NCI-H2196 (cell line): ENCODE measurements at regions not wholly inside any gene's neighbourhood (a gene's known extent, or its start where the extent isn't known, plus 50 kb on each side); places are given as distances from the start of the nearest gene placed in this dataset.

Source experiments
- DNase-seq: peaks from one replicate; lab custom pipeline; 2025; ENCODE audit not compliant: unreplicated experiment; lab: John Stamatoyannopoulos, UW

DNA sequence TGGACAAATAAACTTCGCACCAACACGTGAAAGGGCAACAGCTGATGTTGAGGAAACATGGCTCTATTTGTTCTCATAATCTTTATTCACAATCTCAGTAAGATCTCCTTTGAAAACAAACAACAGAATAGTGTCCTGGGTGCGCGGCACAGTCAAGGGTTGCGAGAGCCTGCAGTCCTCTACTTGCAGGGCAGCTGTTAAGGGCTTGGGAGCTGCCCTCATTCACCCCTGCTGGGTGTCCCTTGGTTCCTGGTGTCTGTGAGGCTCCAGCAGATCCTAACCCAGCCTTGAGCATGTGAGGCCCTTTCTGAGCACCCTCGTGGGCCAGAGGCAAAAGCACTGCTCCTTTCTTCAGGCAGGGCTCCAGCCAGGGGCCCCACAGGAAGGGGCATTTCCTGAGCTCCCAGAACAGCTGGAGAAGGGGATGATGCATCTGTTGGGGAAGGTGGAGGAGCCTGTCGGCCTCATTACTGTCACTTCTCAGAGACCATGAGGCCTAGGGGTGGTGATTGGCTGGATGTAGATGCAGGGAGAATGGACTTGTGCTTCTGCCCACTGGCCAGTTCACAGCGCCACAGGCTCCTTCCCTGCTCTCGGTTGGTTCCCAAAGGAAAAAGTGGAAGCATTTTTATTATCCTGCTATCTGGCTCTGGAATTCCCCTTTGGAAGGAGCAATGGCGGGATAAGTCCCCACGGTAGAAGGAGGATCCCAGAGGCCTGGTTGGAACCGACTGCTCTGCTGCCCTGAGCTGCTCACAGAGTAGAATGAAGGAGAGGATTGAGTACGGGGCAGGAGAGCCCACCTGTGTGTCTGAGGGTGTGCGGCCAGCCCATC is 51.9 kb upstream of the KLF13 start:
- no peak for DNase-seq

DNA sequence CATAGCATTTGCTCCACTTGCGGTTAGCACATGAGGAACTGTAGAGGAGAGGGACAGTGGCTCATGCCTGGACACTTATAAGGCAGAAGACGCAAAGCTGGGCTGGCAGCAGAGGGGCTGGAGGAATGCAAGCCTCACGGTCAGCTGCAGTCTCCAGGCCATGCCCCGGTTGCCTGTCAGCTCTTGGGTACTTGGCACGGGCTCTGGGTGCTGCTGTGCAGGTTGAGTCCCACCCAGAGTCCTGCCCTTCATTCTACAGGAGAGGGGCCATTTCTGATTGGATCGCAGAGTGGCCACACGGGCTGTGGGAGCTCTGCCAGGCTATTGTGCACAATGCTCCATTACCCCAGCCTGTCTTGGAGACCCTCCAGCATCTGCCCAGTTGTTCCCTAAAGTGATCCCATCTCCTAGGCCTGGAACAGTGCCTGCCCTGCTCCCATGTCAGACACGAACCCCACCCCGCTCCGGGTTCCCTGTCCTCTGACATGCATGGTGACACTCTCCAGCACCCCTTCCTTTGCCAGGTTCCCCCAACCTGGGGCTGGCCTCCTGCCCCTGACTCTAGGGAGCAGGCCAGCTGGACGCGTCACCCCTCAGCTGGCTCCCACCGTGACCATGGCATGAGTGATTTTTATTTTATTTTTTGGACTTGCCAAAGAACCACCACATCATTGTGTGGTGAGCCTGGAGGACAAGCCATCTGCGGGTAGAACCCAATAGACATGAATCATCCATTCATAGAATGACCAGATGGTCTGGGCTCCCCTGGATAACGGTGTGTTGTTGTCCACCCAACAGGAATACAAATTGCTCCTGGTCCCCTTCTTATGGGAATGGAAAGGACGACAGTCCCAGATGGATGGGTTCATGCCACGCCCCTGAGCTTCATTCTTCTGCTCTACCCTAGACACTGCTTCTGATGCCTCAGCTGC is 51.0 kb upstream of the KLF13 start:
- no peak for DNase-seq

DNA sequence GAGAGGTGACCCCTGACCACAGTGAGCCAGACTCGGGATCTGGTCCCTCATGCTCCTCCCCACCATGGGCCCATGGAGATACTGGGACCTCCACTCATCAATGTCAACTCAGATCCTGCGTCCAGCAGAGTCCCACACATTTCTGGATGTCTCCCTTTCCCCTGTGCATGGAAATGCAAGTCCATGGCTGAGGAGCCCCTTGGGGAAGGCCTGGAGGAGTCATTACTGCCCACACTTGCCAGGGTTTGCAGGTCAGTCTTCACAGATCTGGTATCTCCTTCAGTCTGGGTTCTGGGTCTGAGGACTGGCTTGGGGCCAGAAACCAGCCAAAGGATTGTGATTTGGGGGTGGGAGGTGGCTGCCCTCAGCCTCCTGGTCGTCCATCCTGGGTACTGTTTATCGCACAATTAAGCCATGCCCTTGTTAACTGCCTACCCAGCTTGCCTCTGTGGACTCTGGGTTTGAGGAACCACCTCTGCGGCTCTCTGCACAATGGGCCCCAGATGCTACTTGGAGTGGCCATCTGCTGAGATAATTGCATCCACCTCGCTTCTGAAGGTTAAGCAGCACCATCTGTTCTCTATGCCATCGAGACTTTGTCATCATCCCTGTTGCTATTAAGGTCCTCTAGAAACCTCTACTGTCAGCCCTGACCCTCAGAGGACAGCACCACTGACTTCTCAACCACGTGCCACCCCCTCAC is 49.9 kb upstream of the KLF13 start:
- no peak for DNase-seq
